Stomach (tissue), 8 donors: ENCODE measurements at regions not wholly inside any gene's neighbourhood (a gene's known extent, or its start where the extent isn't known, plus 50 kb on each side); places are given as distances from the start of the nearest gene placed in this dataset.

Source experiments
- DNase-seq, 2 donors: peaks; one replicate each; pipeline versions ENCODE4 v3.0.0 to v3.0.0-alpha.2; 2013 to 2019
- H3K27ac ChIP-seq, 5 donors: fragments of 200-600 bp in 4 of 5; sonication (generic) in 4 of 5; one replicate each; pipeline ENCODE4 v1.5.1; 2013 to 2019; ENCODE audit warnings: mild to moderate bottlenecking in 1 of 5, moderate library complexity in 1 of 5
- H3K27me3 ChIP-seq, 3 donors: fragments of 200-600 bp; sonication (generic); one replicate each; pipeline ENCODE4 v1.5.1; 2017 to 2019; ENCODE audit warnings: mixed run types in 1 of 3
- H3K36me3 ChIP-seq, 4 donors: fragments of 200-600 bp; sonication (generic); 1 replicate in 3 of 4; 2 replicates in 1 of 4; pipeline ENCODE4 v1.5.1; 2016 to 2019
- H3K4me1 ChIP-seq, 4 donors: fragments of 200-600 bp; sonication (generic); one replicate each; pipeline ENCODE4 v1.5.1; 2016 to 2019
- H3K4me3 ChIP-seq, 4 donors: fragments of 200-600 bp; sonication (generic) in 3 of 4; one replicate each; pipeline ENCODE4 v1.5.1; 2016 to 2019; ENCODE audit warnings: mild to moderate bottlenecking in 1 of 4
- H3K9me3 ChIP-seq, 4 donors: fragments of 200-600 bp; sonication (generic); one replicate each; pipeline ENCODE4 v1.5.1; 2016 to 2019
- CTCF ChIP-seq, 7 experiments: fragments of 450-650 bp in 4 of 7; fragments of 200-600 bp in 3 of 7; sonication (generic) in 3 of 7; IDR thresholded peaks; one replicate each; pipeline ENCODE4 v1.5.1; 2016 to 2019; ENCODE audit warnings: antibody characterized with exemption in 7 of 7, control low read depth in 2 of 7, mild to moderate bottlenecking in 1 of 7
- EP300 ChIP-seq: sonication (generic); formaldehyde crosslinking; IDR thresholded peaks from one replicate; pipeline ENCODE4 v1.6.1; 2017; ENCODE audit warnings: antibody characterized with exemption
- POLR2A ChIP-seq, 4 donors: fragments of 450-650 bp; IDR thresholded peaks; one replicate each; pipeline ENCODE4 v1.6.1; 2016; ENCODE audit warnings: antibody characterized with exemption in 4 of 4, control low read depth in 2 of 4, mild to moderate bottlenecking in 1 of 4, moderate library complexity in 1 of 4
- POLR2AphosphoS5 ChIP-seq, 3 donors: sonication (generic); formaldehyde crosslinking; IDR thresholded peaks; one replicate each; pipeline ENCODE4 v1.6.1; 2016; ENCODE audit warnings: antibody characterized with exemption in 3 of 3
- WGBS, 5 donors: extraction: QIAGEN DNeasy Blood & Tissue Kit in 3 of 5; methylation state at CpG; one replicate each; pipeline versions ENCODE4 v1.1.5 to v1.1.7; 2013 to 2018; 5-methylcytosine and 5-hydroxymethylcytosine counted together
- intact Hi-C: fragments of 100-400 bp; cut with DNase I; formaldehyde crosslinking; loops from one replicate; pipeline ENCODE4 v1.15.1; 2023; ENCODE audit warnings: low total_unique reads
- donor health status: healthy with polysubstance abuse.
- donor health status: Bipolar disorder and iron deficiency.
- donor health status: healthy.

- Histone ChIP-seq H3K4me1 (no peaks in the 10 kb centered on the region), H3K36me3 (no peaks in the 10 kb centered on the region), H3K4me3 (no peak overlapping the region), H3K27ac (no peak overlapping the region), H3K9me3 (peaks cover 0 to 6% (median 2%) of the 10 kb centered on the region in 4 donors), H3K27me3 (no peaks in the 10 kb centered on the region)
- intact Hi-C loops = no loop called here
- TF ChIP-seq CTCF (IDR thresholded peaks at IDR 0.05) (no peak), POLR2AphosphoS5 (IDR thresholded peaks at IDR 0.05) (no peak), EP300 (no peak), POLR2A (IDR thresholded peaks at IDR 0.05) (no peak)
- no peak for DNase-seq
- 59 to 80% (median 70%) methylated on average over 1 of the region's 1 CpG for WGBS, 5 donors
Observed at GRCh38 chr20:7003598-7003997, 236.1 kb downstream of the BMP2 start.

DNA sequence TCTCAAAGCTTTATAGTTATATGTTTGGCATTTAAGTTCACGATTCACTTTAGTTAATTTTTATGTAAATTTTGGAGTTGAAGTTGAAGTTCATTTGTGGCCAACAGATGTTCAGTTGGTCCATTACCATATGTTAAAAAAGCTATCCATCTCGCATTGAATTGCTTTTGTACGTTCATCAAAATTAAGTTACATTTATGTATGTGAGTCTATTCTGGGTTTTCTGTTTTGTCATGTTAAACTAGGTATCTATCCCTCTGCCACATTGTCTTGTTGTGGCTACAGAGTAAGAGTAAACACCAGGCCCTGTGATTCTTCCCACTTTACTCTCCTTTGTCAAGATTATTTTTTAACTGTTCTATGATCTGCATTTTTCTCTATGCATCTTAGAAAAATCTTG lies 237.3 kb downstream of the BMP2 start:
- Histone ChIP-seq H3K4me3 (no peak overlapping the region), H3K36me3 (no peaks in the 10 kb centered on the region), H3K4me1 (no peaks in the 10 kb centered on the region), H3K27me3 (no peaks in the 10 kb centered on the region), H3K27ac (no peak overlapping the region), H3K9me3 (peaks cover 0 to 14% (median 4%) of the 10 kb centered on the region in 4 donors)
- DNase-seq = no peak
- 83 to 90% (median 88%) methylated on average over 3 of the region's 3 CpGs for WGBS, 5 donors
- intact Hi-C loops = no loop called here
- TF ChIP-seq POLR2AphosphoS5 (IDR thresholded peaks at IDR 0.05) (no peak), POLR2A (IDR thresholded peaks at IDR 0.05) (no peak), EP300 (no peak), CTCF (IDR thresholded peaks at IDR 0.05) (no peak)

GRCh38 chr20:7010527-7010926 lies 243.0 kb downstream of the BMP2 start:
- intact Hi-C loops = no loop called here
- DNase-seq = no peak
- H3K27ac ChIP-seq = no peak overlapping the region
- H3K9me3 ChIP-seq = peaks cover 0 to 14% (median 4%) of the 10 kb centered on the region in 4 donors
- TF ChIP-seq POLR2A (IDR thresholded peaks at IDR 0.05) (no peak), EP300 (no peak), CTCF (IDR thresholded peaks at IDR 0.05) (no peak), POLR2AphosphoS5 (IDR thresholded peaks at IDR 0.05) (no peak)
- no peaks in the 10 kb centered on the region for H3K27me3 ChIP-seq
- no peaks in the 10 kb centered on the region for H3K4me1 ChIP-seq
- 66 to 81% (median 68%) methylated on average over 4 to 5 of the region's 5 CpGs for WGBS, 5 donors
- H3K36me3 ChIP-seq = no peaks in the 10 kb centered on the region
- H3K4me3 ChIP-seq = no peak overlapping the region

DNA sequence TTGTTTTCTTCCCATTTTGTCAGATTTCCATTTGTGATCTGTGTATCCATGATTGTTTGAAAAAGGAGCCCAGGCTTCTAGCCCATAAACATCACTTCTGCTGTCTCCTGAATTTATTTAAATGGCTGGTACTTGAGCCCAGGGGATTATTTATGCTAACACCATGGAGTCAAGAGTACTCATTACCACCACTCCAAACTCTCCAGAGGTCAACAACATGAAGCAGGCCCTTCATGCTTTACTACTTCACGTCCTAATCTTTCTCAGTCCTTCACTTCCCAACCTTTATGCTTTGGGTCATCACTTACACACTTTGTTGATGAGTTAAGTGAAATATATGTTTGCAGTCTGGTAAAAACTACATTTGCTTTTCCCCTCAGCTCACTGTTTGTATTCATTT lies 247.8 kb downstream of the BMP2 start:
- Histone ChIP-seq H3K9me3 (no peaks in the 10 kb centered on the region), H3K4me1 (no peaks in the 10 kb centered on the region), H3K4me3 (no peak overlapping the region), H3K27me3 (no peaks in the 10 kb centered on the region), H3K27ac (no peak overlapping the region), H3K36me3 (no peaks in the 10 kb centered on the region)
- intact Hi-C loops = no loop called here
- WGBS, 5 donors = 20 to 31% (median 24%) methylated on average over 1 of the region's 1 CpG
- TF ChIP-seq CTCF (IDR thresholded peaks at IDR 0.05) = no peak
- DNase-seq = no peak
